HG02610 (cell line): ENCODE measurements at regions not wholly inside any gene's neighbourhood (a gene's known extent, or its start where the extent isn't known, plus 50 kb on each side); places are given as distances from the start of the nearest gene placed in this dataset.
"Not testable (repeated sequence)": the region's sequence is repeated elsewhere in the genome, so short reads cannot be mapped to it uniquely, and the experiment has no call there.

Experiments
- ATAC-seq: cut with Tn5 transposase; IDR thresholded peaks from one replicate; pipeline ENCODE4 v1.9.1; 2021; ENCODE audit warnings: mild to moderate bottlenecking, moderate library complexity; ENCODE audit not compliant: unreplicated experiment

GRCh38 chr3:22856811-22857210, 346.3 kb upstream of the UBE2E2 start:
- ATAC-seq: no peak

GRCh38 chr3:22858486-22858885, 344.6 kb upstream of the UBE2E2 start:
- ATAC-seq: no peak

GRCh38 chr3:22859618-22860017, 343.5 kb upstream of the UBE2E2 start:
- ATAC-seq: no peak

- ATAC-seq: no peak
These were observed 341.7 kb upstream of the UBE2E2 start for GRCh38 chr3:22861426-22861825.

- ATAC-seq: no peak
These were observed 341.0 kb upstream of the UBE2E2 start for GRCh38 chr3:22862111-22862510.

GRCh38 chr3:22882834-22883233, 320.3 kb upstream of the UBE2E2 start:
- not testable (repeated sequence) for ATAC-seq

GRCh38 chr3:22885039-22885438, 318.1 kb upstream of the UBE2E2 start:
- ATAC-seq: no peak

GRCh38 chr3:22885574-22886341, 317.4 kb upstream of the UBE2E2 start:
- ATAC-seq: no peak

- no peak for ATAC-seq
These were observed 316.6 kb upstream of the UBE2E2 start for GRCh38 chr3:22886439-22887068.

GRCh38 chr3:22887664-22888291, 315.3 kb upstream of the UBE2E2 start:
- ATAC-seq: no peak

- ATAC-seq: no peak
These were observed 310.0 kb upstream of the UBE2E2 start for GRCh38 chr3:22893101-22893500.

- ATAC-seq: no peak
These were observed 309.3 kb upstream of the UBE2E2 start for GRCh38 chr3:22893644-22894325.

- ATAC-seq: no peak
These were observed 308.3 kb upstream of the UBE2E2 start for GRCh38 chr3:22894865-22895264.

- no peak for ATAC-seq
These were observed 307.5 kb upstream of the UBE2E2 start for GRCh38 chr3:22895671-22896070.

GRCh38 chr3:22898558-22898957, 304.6 kb upstream of the UBE2E2 start:
- no peak for ATAC-seq

- no peak for ATAC-seq
These were observed 303.7 kb upstream of the UBE2E2 start for GRCh38 chr3:22899441-22899840.

- no peak for ATAC-seq
These were observed 302.8 kb upstream of the UBE2E2 start for GRCh38 chr3:22900296-22900695.

- no peak for ATAC-seq
These were observed 301.4 kb upstream of the UBE2E2 start for GRCh38 chr3:22901684-22902083.

- ATAC-seq: no peak
These were observed 295.9 kb upstream of the UBE2E2 start for GRCh38 chr3:22907161-22907780.

- no peak for ATAC-seq
These were observed 295.3 kb upstream of the UBE2E2 start for GRCh38 chr3:22907796-22908195.

- no peak for ATAC-seq
These were observed 294.1 kb upstream of the UBE2E2 start for GRCh38 chr3:22908989-22909507.
